Upper lobe of left lung (tissue), 6 donors: ENCODE measurements at regions not wholly inside any gene's neighbourhood (a gene's known extent, or its start where the extent isn't known, plus 50 kb on each side); places are given as distances from the start of the nearest gene placed in this dataset.

Experiments
- ATAC-seq, 2 donors: fragments of 200-7000 bp; cut with Tn5 transposase; one replicate each; pipeline ENCODE4 v1.9.1; 2022; ENCODE audit warnings: mild to moderate bottlenecking in 2 of 2, moderate library complexity in 2 of 2; ENCODE audit not compliant: low FRiP score in 2 of 2
- DNase-seq, 2 donors: peaks; one replicate each; pipeline ENCODE4 v3.0.0-alpha.2; 2019 to 2020
- H3K27ac ChIP-seq, 4 donors: fragments of 200-600 bp; sonication (generic); one replicate each; pipeline ENCODE4 v1.5.1; 2016 to 2019
- H3K27me3 ChIP-seq, 4 donors: fragments of 200-600 bp; sonication (generic); one replicate each; pipeline ENCODE4 v1.5.1; 2017 to 2019
- H3K36me3 ChIP-seq, 4 donors: fragments of 200-600 bp; sonication (generic); one replicate each; pipeline ENCODE4 v1.5.1; 2016 to 2019
- H3K4me1 ChIP-seq, 4 donors: fragments of 200-600 bp; sonication (generic); one replicate each; pipeline ENCODE4 v1.5.1; 2018 to 2019
- H3K4me3 ChIP-seq, 4 donors: fragments of 200-600 bp; sonication (generic); one replicate each; pipeline ENCODE4 v1.5.1; 2017 to 2019; ENCODE audit warnings: mild to moderate bottlenecking in 2 of 4, moderate library complexity in 1 of 4
- H3K9me3 ChIP-seq, 4 donors: fragments of 200-600 bp; sonication (generic); one replicate each; pipeline ENCODE4 v1.5.1; 2018 to 2019
- CTCF ChIP-seq, 6 experiments: fragments of 450-650 bp in 4 of 6; fragments of 200-600 bp in 2 of 6; sonication (generic) in 2 of 6; IDR thresholded peaks; one replicate each; pipeline ENCODE4 v1.5.1; 2016 to 2019; ENCODE audit warnings: antibody characterized with exemption in 6 of 6
- EP300 ChIP-seq, 4 donors: sonication (generic); formaldehyde crosslinking; IDR thresholded peaks; one replicate each; pipeline ENCODE4 v1.5.1; 2017; ENCODE audit warnings: antibody characterized with exemption in 4 of 4, control low read depth in 2 of 4
- POLR2A ChIP-seq, 4 donors: fragments of 450-650 bp; IDR thresholded peaks; one replicate each; pipeline ENCODE4 v1.5.1; 2016 to 2017; ENCODE audit warnings: antibody characterized with exemption in 4 of 4, mild to moderate bottlenecking in 2 of 4
- POLR2AphosphoS5 ChIP-seq, 2 donors: sonication (generic); formaldehyde crosslinking; IDR thresholded peaks; one replicate each; pipeline ENCODE4 v1.5.1; 2017; ENCODE audit warnings: antibody characterized with exemption in 2 of 2
- WGBS, 2 donors: methylation state at CpG; one replicate each; pipeline ENCODE4 v1.1.5; 2017 to 2018; 5-methylcytosine and 5-hydroxymethylcytosine counted together
- donor health status: DM: no; HTN: no; CAD: no; lungs with moderate emphysema.
- donor health status: DM: no; HTN: yes; CAD: no; lungs with severe emphysema.

GRCh38 chr11:8313504-8314090 is 49.9 kb upstream of the LMO1 start:
- H3K4me1 ChIP-seq = no peaks in the 10 kb centered on the region
- 84 to 91% methylated on average over 4 to 6 of the region's 6 CpGs for WGBS, 2 donors
- H3K4me3 ChIP-seq = no peak overlapping the region
- no peaks in the 10 kb centered on the region for H3K9me3 ChIP-seq
- no peaks in the 10 kb centered on the region for H3K36me3 ChIP-seq
- DNase-seq (no peak), ATAC-seq (no peak)
- no peak overlapping the region for H3K27ac ChIP-seq
- no peaks in the 10 kb centered on the region for H3K27me3 ChIP-seq
- no peak for TF ChIP-seq POLR2AphosphoS5 (IDR thresholded peaks at IDR 0.05)
- TF ChIP-seq EP300 (IDR thresholded peaks at IDR 0.05) = no peak
- no peak for TF ChIP-seq POLR2A (IDR thresholded peaks at IDR 0.05)
- no peak for TF ChIP-seq CTCF (IDR thresholded peaks at IDR 0.05)
